GM19023 (cell line): ENCODE measurements at regions not wholly inside any gene's neighbourhood (a gene's known extent, or its start where the extent isn't known, plus 50 kb on each side); places are given as distances from the start of the nearest gene placed in this dataset.

Experiments used
- ATAC-seq: cut with Tn5 transposase; IDR thresholded peaks from one replicate; pipeline ENCODE4 v1.9.1; 2021; ENCODE audit warnings: mild to moderate bottlenecking, moderate library complexity; ENCODE audit not compliant: unreplicated experiment

- ATAC-seq: no peak
These were observed 695.1 kb upstream of the CITED2 start for GRCh38 chr6:140069576-140069975.

- no peak for ATAC-seq
These were observed 694.4 kb upstream of the CITED2 start for GRCh38 chr6:140068801-140069200.

GRCh38 chr6:140064366-140064765, 689.9 kb upstream of the CITED2 start:
- ATAC-seq: no peak

GRCh38 chr6:140063021-140063399, 688.6 kb upstream of the CITED2 start:
- no peak for ATAC-seq

GRCh38 chr6:140062043-140063020, 687.9 kb upstream of the CITED2 start:
- ATAC-seq: no peak

- ATAC-seq: no peak
These were observed 686.9 kb upstream of the CITED2 start for GRCh38 chr6:140061110-140062042.

- ATAC-seq: no peak
These were observed 685.5 kb upstream of the CITED2 start for GRCh38 chr6:140059947-140060346.

GRCh38 chr6:140058863-140059262, 684.4 kb upstream of the CITED2 start:
- ATAC-seq: no peak

- no peak for ATAC-seq
These were observed 678.6 kb upstream of the CITED2 start for GRCh38 chr6:140052736-140053729.

GRCh38 chr6:140051521-140052512, 677.4 kb upstream of the CITED2 start:
- ATAC-seq: no peak

GRCh38 chr6:140050101-140050995, 675.9 kb upstream of the CITED2 start:
- ATAC-seq: no peak

- ATAC-seq: no peak
These were observed 674.8 kb upstream of the CITED2 start for GRCh38 chr6:140049251-140049650.

GRCh38 chr6:140048202-140048790, 673.8 kb upstream of the CITED2 start:
- no peak for ATAC-seq

- ATAC-seq: no peak
These were observed 672.9 kb upstream of the CITED2 start for GRCh38 chr6:140047321-140047720.

GRCh38 chr6:140046016-140046632, 671.7 kb upstream of the CITED2 start:
- no peak for ATAC-seq

- no peak for ATAC-seq
These were observed 670.7 kb upstream of the CITED2 start for GRCh38 chr6:140045116-140045515.

- no peak for ATAC-seq
These were observed 670.2 kb upstream of the CITED2 start for GRCh38 chr6:140044626-140045025.
